K562 (cell line): ENCODE measurements at regions not wholly inside any gene's neighbourhood (a gene's known extent, or its start where the extent isn't known, plus 50 kb on each side); places are given as distances from the start of the nearest gene placed in this dataset.

Source experiments
- BRF1 ChIP-seq: IDR thresholded peaks from 3 replicates; pipeline ENCODE4 v1.6.1; 2011; ENCODE audit warnings: borderline replicate concordance, mild to moderate bottlenecking; ENCODE audit not compliant: insufficient read length; ENCODE audit errors: extremely low read depth
- CREB3 ChIP-seq: fragments of 450-650 bp; conservative IDR thresholded peaks from 2 replicates; pipeline ENCODE4 v1.6.1; 2016; ENCODE audit warnings: missing genetic modification characterization, low read depth, mild to moderate bottlenecking, missing compliant biosample characterization, moderate library complexity
- EZH2 ChIP-seq: IDR thresholded peaks from 2 replicates; pipeline ENCODE4 v1.6.1; 2012; ENCODE audit warnings: low read depth, mild to moderate bottlenecking, inconsistent platforms, low read length, borderline replicate concordance
- KHSRP ChIP-seq: fragments of 450-650 bp; IDR thresholded peaks from 2 replicates; pipeline ENCODE4 v1.6.1; 2017
- NFXL1 ChIP-seq: fragments of 450-650 bp; formaldehyde crosslinking; IDR thresholded peaks from 2 replicates; pipeline ENCODE4 v1.4.0; 2021; ENCODE audit warnings: mild to moderate bottlenecking
- PHF20 ChIP-seq: fragments of 450-650 bp; IDR thresholded peaks from 2 replicates; pipeline ENCODE4 v1.6.1; 2018; ENCODE audit not compliant: partially characterized antibody
- POLR2AphosphoS2 ChIP-seq: IDR thresholded peaks from 2 replicates; pipeline ENCODE4 v1.6.1; 2012; ENCODE audit warnings: low read length, improper control_type of control experiment
- ZNF263 ChIP-seq: sonication (generic); formaldehyde crosslinking; IDR thresholded peaks from 2 replicates; pipeline ENCODE4 v1.8.0; 2022; ENCODE audit warnings: mild to moderate bottlenecking, missing genetic modification reagents, borderline replicate concordance
- TF ChIP-seq, protein P1 (sequence below), 3 experiments: IDR thresholded peaks in 2 of 3; conservative IDR thresholded peaks in 1 of 3; 2 replicates each; pipeline ENCODE4 v1.5.1; 2011 to 2012; ENCODE audit warnings: low read length in 3 of 3, mild to moderate bottlenecking in 3 of 3, control low read depth in 2 of 3, improper control_type of control experiment in 1 of 3, inconsistent platforms in 1 of 3, low read depth in 1 of 3, mixed read lengths in 1 of 3, moderate library complexity in 1 of 3; ENCODE audit not compliant: insufficient read depth in 2 of 3

- no peak for TF ChIP-seq EZH2
- TF ChIP-seq, protein P1, sequence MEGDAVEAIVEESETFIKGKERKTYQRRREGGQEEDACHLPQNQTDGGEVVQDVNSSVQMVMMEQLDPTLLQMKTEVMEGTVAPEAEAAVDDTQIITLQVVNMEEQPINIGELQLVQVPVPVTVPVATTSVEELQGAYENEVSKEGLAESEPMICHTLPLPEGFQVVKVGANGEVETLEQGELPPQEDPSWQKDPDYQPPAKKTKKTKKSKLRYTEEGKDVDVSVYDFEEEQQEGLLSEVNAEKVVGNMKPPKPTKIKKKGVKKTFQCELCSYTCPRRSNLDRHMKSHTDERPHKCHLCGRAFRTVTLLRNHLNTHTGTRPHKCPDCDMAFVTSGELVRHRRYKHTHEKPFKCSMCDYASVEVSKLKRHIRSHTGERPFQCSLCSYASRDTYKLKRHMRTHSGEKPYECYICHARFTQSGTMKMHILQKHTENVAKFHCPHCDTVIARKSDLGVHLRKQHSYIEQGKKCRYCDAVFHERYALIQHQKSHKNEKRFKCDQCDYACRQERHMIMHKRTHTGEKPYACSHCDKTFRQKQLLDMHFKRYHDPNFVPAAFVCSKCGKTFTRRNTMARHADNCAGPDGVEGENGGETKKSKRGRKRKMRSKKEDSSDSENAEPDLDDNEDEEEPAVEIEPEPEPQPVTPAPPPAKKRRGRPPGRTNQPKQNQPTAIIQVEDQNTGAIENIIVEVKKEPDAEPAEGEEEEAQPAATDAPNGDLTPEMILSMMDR (IDR thresholded peaks at IDR 0.05 in 2 of 3, conservative IDR thresholded peaks at IDR 0.05 in 1 of 3; ENCODE audit: insufficient read depth in 2 of 3, low read depth in 1 of 3, low read length in 3 of 3): no peak
- no peak for TF ChIP-seq NFXL1 (CRISPR knock-in tag)
- no peak for TF ChIP-seq ZNF263 (CRISPR knock-in tag)
- TF ChIP-seq PHF20: no peak
- no peak for TF ChIP-seq BRF1
- no peak for TF ChIP-seq KHSRP
- TF ChIP-seq CREB3: no peak
- no peak for TF ChIP-seq POLR2AphosphoS2
Observed at GRCh38 chr5:96340357-96340756, 92.7 kb downstream of the PCSK1 start.
